ENCODE measurements at regions not wholly inside any gene's neighbourhood (a gene's known extent, or its start where the extent isn't known, plus 50 kb on each side); places are given as distances from the start of the nearest gene placed in this dataset.
"Not testable (repeated sequence)": the region's sequence is repeated elsewhere in the genome, so short reads cannot be mapped to it uniquely, and the experiment has no call there.

DNA sequence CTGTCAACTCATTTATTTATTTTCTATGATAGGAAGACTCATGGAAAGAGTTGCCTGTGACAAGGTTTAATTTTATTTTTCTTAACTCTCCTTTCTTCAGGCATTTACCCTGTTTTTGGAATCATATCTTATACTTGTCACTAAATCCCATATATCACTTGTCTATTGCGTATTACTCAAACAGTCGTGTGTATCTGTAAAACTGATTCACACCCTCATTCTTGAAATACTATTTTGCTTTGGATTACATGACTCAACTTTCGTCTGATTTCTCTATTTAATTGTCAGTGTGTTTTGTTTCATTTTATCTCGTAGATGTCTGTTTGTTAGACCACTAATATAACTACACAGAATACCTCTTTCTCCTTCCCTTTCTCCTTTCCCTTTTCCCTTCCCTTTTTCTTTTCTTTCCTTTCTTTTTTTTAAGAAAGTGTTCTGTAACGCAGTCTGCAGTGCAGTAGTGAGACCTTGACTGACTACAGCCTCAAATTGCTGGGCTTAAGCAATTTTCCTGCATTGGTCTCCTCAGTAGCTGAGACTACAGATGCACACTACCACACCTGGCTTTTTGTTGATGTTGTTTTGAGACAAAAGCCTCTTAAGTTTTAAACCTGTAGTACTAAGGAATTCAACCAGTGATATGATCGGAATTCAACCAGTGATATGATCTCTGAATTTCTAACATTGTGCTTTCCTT lies 113.9 kb downstream of the CDY2A start:
- H3K9me3 ChIP-seq (ENCODE audit: control insufficient read depth in 1 of 2, insufficient read depth in 1 of 2, low read depth in 1 of 2, low read length in 2 of 2); H3K27ac ChIP-seq (ENCODE audit: low read depth, low read length); DNase-seq (ENCODE audit: low read depth, low spot score); RAD21 ChIA-PET (ENCODE audit: low non-redundant PET in 1 of 2, low total read pairs in 2 of 2, uncharacterized antibody in 2 of 2, unreplicated experiment in 2 of 2); ATAC-seq; H3K9me2 ChIP-seq (ENCODE audit: insufficient read depth); H3K4me2 ChIP-seq (ENCODE audit: low read length); intact Hi-C loops (cut with micrococcal nuclease); H3K4me1 ChIP-seq (ENCODE audit: control insufficient read depth in 1 of 2, insufficient read depth in 2 of 2, low read length in 2 of 2); H3K36me3 ChIP-seq (ENCODE audit: control insufficient read depth in 1 of 2, insufficient read depth in 2 of 2, low read length in 2 of 2); H4K20me1 ChIP-seq (ENCODE audit: insufficient read depth); H3K9ac ChIP-seq (ENCODE audit: low read length); BruUV-seq (replicated peaks); H3K27me3 ChIP-seq (ENCODE audit: insufficient read depth, low read length); CTCF ChIA-PET; H2AFZ ChIP-seq (ENCODE audit: low read depth, low read length, poor library complexity, severe bottlenecking); H3K4me3 ChIP-seq (replicated peaks in 1 of 2; ENCODE audit: low read depth in 1 of 2, low read length in 2 of 2); H3K79me2 ChIP-seq (ENCODE audit: insufficient read depth, low read length); POLR2A ChIA-PET: not testable (repeated sequence)

DNA sequence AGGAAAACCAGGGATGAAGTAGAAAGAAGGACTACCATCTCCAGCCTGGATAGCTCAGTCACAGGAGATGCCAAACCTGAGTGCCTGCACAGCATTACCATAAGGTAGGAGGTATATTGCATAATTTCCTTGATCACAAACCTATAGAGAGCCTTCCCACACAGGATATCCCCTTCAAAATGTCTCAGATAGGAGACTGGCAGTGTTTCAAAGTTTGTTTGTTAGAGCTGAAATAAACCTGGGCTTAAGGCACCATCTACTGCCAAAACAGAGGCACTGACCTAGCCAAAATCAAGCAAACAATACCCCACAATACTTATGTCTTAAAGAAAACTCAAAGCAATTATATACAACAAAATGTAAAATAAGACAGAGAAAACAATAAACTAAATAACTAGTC lies 120.8 kb downstream of the CDY2A start:
- H3K9me3 ChIP-seq (ENCODE audit: control insufficient read depth in 1 of 2, insufficient read depth in 1 of 2, low read depth in 1 of 2, low read length in 2 of 2); H3K79me2 ChIP-seq (ENCODE audit: insufficient read depth, low read length); H4K20me1 ChIP-seq (ENCODE audit: insufficient read depth); H3K27ac ChIP-seq (ENCODE audit: low read depth, low read length); H3K9me2 ChIP-seq (ENCODE audit: insufficient read depth); H3K4me3 ChIP-seq (replicated peaks in 1 of 2; ENCODE audit: low read depth in 1 of 2, low read length in 2 of 2); BruUV-seq (replicated peaks); H3K9ac ChIP-seq (ENCODE audit: low read length); H3K36me3 ChIP-seq (ENCODE audit: control insufficient read depth in 1 of 2, insufficient read depth in 2 of 2, low read length in 2 of 2); H3K4me1 ChIP-seq (ENCODE audit: control insufficient read depth in 1 of 2, insufficient read depth in 2 of 2, low read length in 2 of 2); H2AFZ ChIP-seq (ENCODE audit: low read depth, low read length, poor library complexity, severe bottlenecking); DNase-seq (ENCODE audit: low read depth, low spot score); intact Hi-C loops (cut with micrococcal nuclease); RAD21 ChIA-PET (ENCODE audit: low non-redundant PET in 1 of 2, low total read pairs in 2 of 2, uncharacterized antibody in 2 of 2, unreplicated experiment in 2 of 2); POLR2A ChIA-PET; H3K27me3 ChIP-seq (ENCODE audit: insufficient read depth, low read length); H3K4me2 ChIP-seq (ENCODE audit: low read length); CTCF ChIA-PET: not testable (repeated sequence)
- ATAC-seq, result peak; percentile 54

DNA sequence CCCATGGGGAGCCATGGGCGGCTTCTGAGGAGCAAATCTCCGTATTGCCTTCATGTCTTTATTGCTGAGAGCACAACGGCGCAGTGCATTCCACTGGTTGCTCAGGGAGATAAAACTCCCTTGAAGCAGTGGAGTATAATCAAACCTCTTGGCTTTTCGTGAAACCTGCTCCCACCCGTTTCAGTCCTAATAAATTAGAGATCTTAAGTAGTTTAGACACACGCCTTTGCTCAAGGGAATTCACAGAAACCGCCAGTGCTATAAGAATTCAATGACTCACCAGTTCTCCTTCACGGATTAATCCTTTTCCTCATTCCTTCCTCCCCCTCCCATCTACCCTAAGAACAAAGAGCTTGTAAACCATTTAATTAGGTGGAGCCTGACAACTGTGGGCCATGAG lies 127.0 kb downstream of the CDY2A start:
- H2AFZ ChIP-seq (ENCODE audit: low read depth, low read length, poor library complexity, severe bottlenecking); H3K36me3 ChIP-seq (ENCODE audit: control insufficient read depth in 1 of 2, insufficient read depth in 2 of 2, low read length in 2 of 2); RAD21 ChIA-PET (ENCODE audit: low non-redundant PET in 1 of 2, low total read pairs in 2 of 2, uncharacterized antibody in 2 of 2, unreplicated experiment in 2 of 2); H3K4me3 ChIP-seq (replicated peaks in 1 of 2; ENCODE audit: low read depth in 1 of 2, low read length in 2 of 2); H3K4me1 ChIP-seq (ENCODE audit: control insufficient read depth in 1 of 2, insufficient read depth in 2 of 2, low read length in 2 of 2); H3K9me3 ChIP-seq (ENCODE audit: control insufficient read depth in 1 of 2, insufficient read depth in 1 of 2, low read depth in 1 of 2, low read length in 2 of 2); H3K9me2 ChIP-seq (ENCODE audit: insufficient read depth); H3K27me3 ChIP-seq (ENCODE audit: insufficient read depth, low read length); H3K79me2 ChIP-seq (ENCODE audit: insufficient read depth, low read length); intact Hi-C loops (cut with micrococcal nuclease); DNase-seq (ENCODE audit: low read depth, low spot score); H4K20me1 ChIP-seq (ENCODE audit: insufficient read depth); BruUV-seq (replicated peaks); POLR2A ChIA-PET; H3K9ac ChIP-seq (ENCODE audit: low read length); CTCF ChIA-PET; H3K27ac ChIP-seq (ENCODE audit: low read depth, low read length); H3K4me2 ChIP-seq (ENCODE audit: low read length): not testable (repeated sequence)
- ATAC-seq, result peak; percentile 88

DNA sequence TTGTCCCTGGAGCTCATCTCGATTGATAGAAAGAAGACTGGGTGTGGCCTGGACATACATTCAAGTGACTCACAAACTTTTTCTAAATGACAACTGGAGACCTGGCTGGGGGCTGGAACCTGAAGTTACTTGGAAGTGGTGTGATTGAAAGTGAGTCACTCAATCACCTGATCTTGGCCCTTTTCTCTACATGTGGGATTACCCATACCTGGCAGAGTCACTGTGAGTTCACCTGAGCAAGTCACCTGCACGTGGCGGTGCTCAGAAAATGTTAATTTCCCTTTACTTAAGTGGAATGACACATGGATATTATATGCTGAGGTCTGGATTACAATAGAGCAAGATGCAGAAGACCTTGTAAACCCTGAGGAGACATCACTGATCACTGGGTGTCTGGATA lies 140.2 kb downstream of the CDY2A start:
- H3K9me3 ChIP-seq (ENCODE audit: control insufficient read depth in 1 of 2, insufficient read depth in 1 of 2, low read depth in 1 of 2, low read length in 2 of 2); H4K20me1 ChIP-seq (ENCODE audit: insufficient read depth); H2AFZ ChIP-seq (ENCODE audit: low read depth, low read length, poor library complexity, severe bottlenecking); H3K27me3 ChIP-seq (ENCODE audit: insufficient read depth, low read length); BruUV-seq (replicated peaks); RAD21 ChIA-PET (ENCODE audit: low non-redundant PET in 1 of 2, low total read pairs in 2 of 2, uncharacterized antibody in 2 of 2, unreplicated experiment in 2 of 2); CTCF ChIA-PET; H3K36me3 ChIP-seq (ENCODE audit: control insufficient read depth in 1 of 2, insufficient read depth in 2 of 2, low read length in 2 of 2); H3K27ac ChIP-seq (ENCODE audit: low read depth, low read length); H3K9ac ChIP-seq (ENCODE audit: low read length); intact Hi-C loops (cut with micrococcal nuclease); H3K79me2 ChIP-seq (ENCODE audit: insufficient read depth, low read length); POLR2A ChIA-PET; H3K4me3 ChIP-seq (replicated peaks in 1 of 2; ENCODE audit: low read depth in 1 of 2, low read length in 2 of 2); ATAC-seq; DNase-seq (ENCODE audit: low read depth, low spot score); H3K9me2 ChIP-seq (ENCODE audit: insufficient read depth); H3K4me2 ChIP-seq (ENCODE audit: low read length); H3K4me1 ChIP-seq (ENCODE audit: control insufficient read depth in 1 of 2, insufficient read depth in 2 of 2, low read length in 2 of 2): not testable (repeated sequence)

DNA sequence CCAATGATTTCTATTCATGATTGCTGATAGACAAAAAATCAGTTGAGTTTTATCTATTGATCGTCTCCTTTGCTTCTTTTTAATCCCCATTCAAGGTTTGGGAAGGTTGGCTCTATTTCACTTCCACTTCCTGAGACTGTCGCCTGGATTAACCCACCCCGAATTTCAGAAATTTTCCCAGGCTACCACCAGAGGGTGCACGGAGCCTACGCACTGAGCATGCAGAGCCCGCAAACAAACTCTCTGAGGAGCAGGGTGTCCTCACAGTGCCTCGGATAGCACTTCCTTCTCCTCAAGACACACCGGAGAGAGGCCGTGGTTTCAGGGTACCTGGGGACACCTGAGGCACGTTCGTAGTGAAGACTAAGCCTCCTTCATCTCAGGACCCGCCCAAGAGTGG lies 150.5 kb downstream of the CDY2A start:
- DNase-seq (ENCODE audit: low read depth, low spot score); H2AFZ ChIP-seq (ENCODE audit: low read depth, low read length, poor library complexity, severe bottlenecking); H3K79me2 ChIP-seq (ENCODE audit: insufficient read depth, low read length); H3K9ac ChIP-seq (ENCODE audit: low read length); CTCF ChIA-PET; H3K9me2 ChIP-seq (ENCODE audit: insufficient read depth); H3K27me3 ChIP-seq (ENCODE audit: insufficient read depth, low read length); H3K9me3 ChIP-seq (ENCODE audit: control insufficient read depth in 1 of 2, insufficient read depth in 1 of 2, low read depth in 1 of 2, low read length in 2 of 2); BruUV-seq (replicated peaks); H3K27ac ChIP-seq (ENCODE audit: low read depth, low read length); POLR2A ChIA-PET; H3K4me3 ChIP-seq (replicated peaks in 1 of 2; ENCODE audit: low read depth in 1 of 2, low read length in 2 of 2); RAD21 ChIA-PET (ENCODE audit: low non-redundant PET in 1 of 2, low total read pairs in 2 of 2, uncharacterized antibody in 2 of 2, unreplicated experiment in 2 of 2); H3K4me1 ChIP-seq (ENCODE audit: control insufficient read depth in 1 of 2, insufficient read depth in 2 of 2, low read length in 2 of 2); H3K36me3 ChIP-seq (ENCODE audit: control insufficient read depth in 1 of 2, insufficient read depth in 2 of 2, low read length in 2 of 2); H3K4me2 ChIP-seq (ENCODE audit: low read length); H4K20me1 ChIP-seq (ENCODE audit: insufficient read depth); intact Hi-C loops (cut with micrococcal nuclease): not testable (repeated sequence)
- ATAC-seq, result peak; percentile 47; the same call in 1 of the 2 replicates

All from HCT116 (cell line).